H1 (cell line): ENCODE measurements at regions not wholly inside any gene's neighbourhood (a gene's known extent, or its start where the extent isn't known, plus 50 kb on each side); places are given as distances from the start of the nearest gene placed in this dataset.

Source experiments
- CTCF ChIA-PET: fragments of 300-600 bp; sonication (Branson Sonifier 250); formaldehyde crosslinking; loops from one replicate; lab custom pipeline; 2021; ENCODE audit not compliant: partially characterized antibody; lab: Charles Lee
- POLR2A ChIA-PET: fragments of 300-600 bp; sonication (Branson Sonifier 250); formaldehyde crosslinking; loops from one replicate; lab custom pipeline; 2021; ENCODE audit warnings: inconsistent platforms; ENCODE audit not compliant: partially characterized antibody; lab: Charles Lee
- DNase-seq, 2 experiments: peaks; one replicate each; pipeline versions ENCODE4 v3.0.0 to v3.0.0-alpha.2; 2010 to 2022; ENCODE audit warnings: low spot score in 2 of 2, low read depth in 1 of 2, mixed read lengths in 1 of 2
- FAIRE-seq: peaks from 2 replicates; lab custom pipeline; 2011; peaks lifted over from hg19 to GRCh38; lab: Jason Lieb, UNC
- H2AFZ ChIP-seq: 2 replicates; pipeline ENCODE4 v1.8.1; 2012; ENCODE audit warnings: low read length, inconsistent platforms
- H2AK5ac ChIP-seq: 2 replicates; pipeline ENCODE4 v1.6.1; 2013; ENCODE audit warnings: low read depth, low read length
- H2BK120ac ChIP-seq: replicated peaks from 2 replicates; pipeline ENCODE3; 2013; ENCODE audit warnings: low read depth, low read length, inconsistent platforms
- H2BK12ac ChIP-seq: 2 replicates; pipeline ENCODE4 v1.6.1; 2013; ENCODE audit warnings: low read depth, low read length
- H2BK15ac ChIP-seq: 2 replicates; pipeline ENCODE4 v1.6.1; 2013; ENCODE audit warnings: low read length
- H2BK20ac ChIP-seq: 2 replicates; pipeline ENCODE4 v1.6.1; 2013; ENCODE audit warnings: low read length
- H2BK5ac ChIP-seq: 2 replicates; pipeline ENCODE4 v1.6.1; 2013; ENCODE audit warnings: low read depth, low read length
- H3K14ac ChIP-seq: 2 replicates; pipeline ENCODE4 v1.6.1; 2013; ENCODE audit warnings: inconsistent platforms; ENCODE audit not compliant: insufficient read length
- H3K18ac ChIP-seq: 2 replicates; pipeline ENCODE4 v1.6.1; 2013; ENCODE audit warnings: low read length; ENCODE audit errors: extremely low read depth
- H3K23ac ChIP-seq: 2 replicates; pipeline ENCODE4 v1.6.1; 2013; ENCODE audit warnings: inconsistent platforms; ENCODE audit not compliant: insufficient read length
- H3K23me2 ChIP-seq: 2 replicates; pipeline ENCODE4 v1.6.1; 2013; ENCODE audit warnings: low read depth, low read length
- H3K27ac ChIP-seq: 2 replicates; pipeline ENCODE4 v1.6.1; 2011; ENCODE audit warnings: low read depth, low read length, inconsistent platforms
- H3K27me3 ChIP-seq, 4 experiments: replicated peaks in 1 of 4; 1 replicate in 1 of 4; 2 replicates in 3 of 4; pipeline versions ENCODE4 v1.6.1 to v1.8.1; 2011 to 2013; ENCODE audit warnings: low read length in 3 of 4, mild to moderate bottlenecking in 3 of 4, inconsistent platforms in 2 of 4, mixed read lengths in 2 of 4, moderate library complexity in 1 of 4; ENCODE audit not compliant: control insufficient read depth in 3 of 4, insufficient read depth in 3 of 4; ENCODE audit errors: extremely low read depth in 1 of 4
- H3K36me3 ChIP-seq, 4 experiments: 2 replicates each; pipeline versions ENCODE4 v1.6.1 to v1.8.1; 2011 to 2013; ENCODE audit warnings: mild to moderate bottlenecking in 4 of 4, low read length in 3 of 4, moderate library complexity in 2 of 4, control low read depth in 1 of 4, inconsistent platforms in 1 of 4; ENCODE audit not compliant: insufficient read depth in 4 of 4, control insufficient read depth in 2 of 4
- H3K4ac ChIP-seq: replicated peaks from 2 replicates; pipeline ENCODE3; 2013; ENCODE audit warnings: low read length, low read depth, mixed read lengths, inconsistent platforms; ENCODE audit not compliant: insufficient read length
- H3K4me1 ChIP-seq, 4 experiments: replicated peaks in 1 of 4; 1 replicate in 1 of 4; 2 replicates in 3 of 4; pipeline versions ENCODE4 v1.6.1 to v1.8.1; 2011 to 2013; ENCODE audit warnings: low read length in 3 of 4, inconsistent platforms in 2 of 4, mixed read lengths in 1 of 4; ENCODE audit not compliant: insufficient read depth in 4 of 4, control insufficient read depth in 3 of 4
- H3K4me2 ChIP-seq, 2 experiments: 2 replicates each; pipeline versions ENCODE4 v1.6.1 to v1.8.1; 2011 to 2013; ENCODE audit warnings: low read depth in 2 of 2, low read length in 2 of 2, control low read depth in 1 of 2, inconsistent platforms in 1 of 2, mild to moderate bottlenecking in 1 of 2; ENCODE audit not compliant: insufficient read depth in 1 of 2
- H3K4me3 ChIP-seq, 4 experiments: fragments of 200-600, 300-600 bp in 1 of 4; sonication (generic), shearing (Covaris generic), sonication (Bioruptor Twin) in 1 of 4; 2 replicates each; pipeline versions ENCODE4 v1.5.1 to v1.8.1; 2011 to 2016; ENCODE audit warnings: low read length in 4 of 4, low read depth in 3 of 4, control low read depth in 2 of 4, inconsistent platforms in 2 of 4, mild to moderate bottlenecking in 2 of 4, mixed read lengths in 1 of 4, moderate library complexity in 1 of 4; ENCODE audit not compliant: insufficient read depth in 2 of 4; ENCODE audit errors: extremely low read depth in 1 of 4
- H3K56ac ChIP-seq: replicated peaks from 2 replicates; pipeline ENCODE3; 2013; ENCODE audit warnings: low read depth, mild to moderate bottlenecking, mixed read lengths, low read length, inconsistent platforms; ENCODE audit not compliant: insufficient read length
- H3K79me1 ChIP-seq: 2 replicates; pipeline ENCODE4 v1.6.1; 2013; ENCODE audit warnings: low read depth, low read length, control low read depth
- H3K79me2 ChIP-seq, 2 experiments: 2 replicates each; pipeline versions ENCODE4 v1.6.1 to v1.8.1; 2012 to 2013; ENCODE audit warnings: low read length in 2 of 2, mild to moderate bottlenecking in 2 of 2, inconsistent platforms in 1 of 2; ENCODE audit not compliant: insufficient read depth in 2 of 2, control insufficient read depth in 1 of 2
- H3K9ac ChIP-seq, 4 experiments: replicated peaks in 1 of 4; 1 replicate in 1 of 4; 2 replicates in 3 of 4; pipeline versions ENCODE4 v1.6.1 to v1.8.1; 2011 to 2013; ENCODE audit warnings: low read depth in 3 of 4, low read length in 3 of 4, control low read depth in 2 of 4, mild to moderate bottlenecking in 2 of 4, moderate library complexity in 2 of 4, inconsistent platforms in 1 of 4; ENCODE audit errors: extremely low read depth in 1 of 4
- H3K9me3 ChIP-seq, 2 experiments: 2 replicates each; pipeline versions ENCODE4 v1.6.1 to v1.8.1; 2012 to 2013; ENCODE audit warnings: mild to moderate bottlenecking in 2 of 2, moderate library complexity in 2 of 2, control low read depth in 1 of 2, inconsistent platforms in 1 of 2, low read depth in 1 of 2, low read length in 1 of 2, mixed read lengths in 1 of 2; ENCODE audit not compliant: insufficient read depth in 2 of 2
- H4K20me1 ChIP-seq, 2 experiments: replicated peaks in 1 of 2; 2 replicates each; pipeline versions ENCODE3 to v1.8.1; 2011 to 2013; ENCODE audit warnings: inconsistent platforms in 2 of 2, low read length in 2 of 2, mild to moderate bottlenecking in 1 of 2; ENCODE audit not compliant: insufficient read depth in 2 of 2, control insufficient read depth in 1 of 2
- H4K5ac ChIP-seq: 2 replicates; pipeline ENCODE4 v1.6.1; 2013; ENCODE audit warnings: low read length, low read depth, mixed read lengths, inconsistent platforms; ENCODE audit not compliant: insufficient read length
- H4K8ac ChIP-seq: 2 replicates; pipeline ENCODE4 v1.8.0; 2013; ENCODE audit warnings: mild to moderate bottlenecking, moderate library complexity, low read length, inconsistent platforms; ENCODE audit not compliant: insufficient read depth; ENCODE audit errors: extremely low read depth
- H4K91ac ChIP-seq: replicated peaks from 2 replicates; pipeline ENCODE3; 2013; ENCODE audit warnings: low read length, mixed read lengths, inconsistent platforms; ENCODE audit not compliant: insufficient read length
- BCL11A ChIP-seq, 2 experiments: IDR thresholded peaks; one replicate each; pipeline ENCODE4 v1.6.1; 2011; ENCODE audit warnings: low read depth in 2 of 2, low read length in 2 of 2, mild to moderate bottlenecking in 2 of 2
- KDM5A ChIP-seq: fragments of 200-600 bp; IDR thresholded peaks from 2 replicates; pipeline ENCODE4 v1.7.1; 2012; ENCODE audit warnings: mild to moderate bottlenecking, low read length, inconsistent platforms, mixed read lengths
- NANOG ChIP-seq: IDR thresholded peaks from 2 replicates; pipeline ENCODE4 v1.6.1; 2011; ENCODE audit warnings: low read length, low read depth, mild to moderate bottlenecking, inconsistent platforms; ENCODE audit not compliant: insufficient read depth, poor library complexity, severe bottlenecking
- RBBP5 ChIP-seq: IDR thresholded peaks from 2 replicates; pipeline ENCODE4 v1.7.1; 2012; ENCODE audit warnings: low read depth, mild to moderate bottlenecking, inconsistent platforms, low read length, moderate library complexity, borderline replicate concordance
- RNF2 ChIP-seq: fragments of 200-900, 300-1000 bp; sonication (generic); IDR thresholded peaks from 2 replicates; pipeline ENCODE4 v1.7.1; 2016; ENCODE audit warnings: borderline replicate concordance, low read depth, mild to moderate bottlenecking, antibody characterized with exemption, low read length; ENCODE audit not compliant: poor library complexity, severe bottlenecking; ENCODE audit errors: missing control alignments
- TAF1 ChIP-seq: IDR thresholded peaks from 2 replicates; pipeline ENCODE4 v1.6.1; 2011; ENCODE audit warnings: mild to moderate bottlenecking, low read depth, low read length
- TBP ChIP-seq: IDR thresholded peaks from 2 replicates; pipeline ENCODE4 v1.6.1; 2011; ENCODE audit warnings: low read depth, low read length, improper control_type of control experiment
- ZNF274 ChIP-seq: IDR thresholded peaks from 2 replicates; pipeline ENCODE4 v1.7.0; 2012; ENCODE audit warnings: low read length, borderline replicate concordance; ENCODE audit errors: extremely low read depth
- WGBS, 2 experiments: shearing (Covaris generic) in 1 of 2; methylation state at CpG; one replicate each; pipeline versions ENCODE4 v1.1.6 to v1.1.7; 2013 to 2015; ENCODE audit warnings: low lambda C conversion rate in 2 of 2, mixed read lengths in 2 of 2, inconsistent platforms in 1 of 2, low coverage in 1 of 2, missing lambda C conversion rate in 1 of 2; ENCODE audit not compliant: insufficient replicate concordance in 2 of 2, insufficient coverage in 1 of 2, insufficient read length in 1 of 2; ENCODE audit errors: extremely low coverage in 1 of 2, missing lambda C conversion rate in 1 of 2; 5-methylcytosine and 5-hydroxymethylcytosine counted together

DNA sequence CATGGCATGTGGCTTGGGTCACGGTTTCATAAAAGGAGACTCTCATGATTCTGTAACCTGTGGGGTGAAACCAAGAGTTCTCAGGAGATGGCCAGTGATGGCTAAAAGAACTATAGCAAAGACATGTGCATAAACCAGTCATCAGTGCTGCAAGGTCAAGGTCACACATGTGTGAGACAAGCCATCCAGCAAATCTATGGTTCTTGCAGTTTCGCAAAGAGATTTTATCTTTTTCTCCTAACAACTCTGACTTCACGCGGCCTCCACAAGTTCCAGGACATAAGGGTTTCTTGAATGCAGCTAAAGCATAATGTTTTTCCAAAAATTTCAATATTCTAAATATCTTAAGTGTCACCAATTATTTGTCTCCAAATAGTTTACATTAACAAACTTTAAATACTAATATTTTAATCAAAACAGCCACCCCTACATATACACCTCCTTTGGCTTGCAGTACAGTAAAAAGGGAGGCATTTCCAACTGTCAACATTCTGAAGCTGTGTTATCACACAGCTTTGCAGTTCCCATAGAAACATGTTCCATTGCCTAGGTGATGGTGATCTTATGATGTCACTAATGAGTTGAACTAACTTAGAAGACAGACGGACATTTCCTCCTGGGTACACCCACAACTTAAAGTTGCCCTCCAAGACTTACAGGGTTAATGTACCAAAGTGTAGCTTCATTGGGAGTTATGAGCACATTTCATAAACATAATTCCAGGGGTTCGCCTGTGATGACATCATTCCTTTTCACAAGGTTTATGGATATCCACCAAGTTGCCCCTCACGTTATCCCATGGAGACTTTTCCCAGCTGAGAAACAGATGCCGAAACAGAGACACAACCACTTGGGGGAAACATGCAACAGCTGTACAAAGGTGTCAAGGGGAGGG, 250.9 kb upstream of the PDE10A start:
- POLR2A ChIA-PET: no interaction called here
- Histone ChIP-seq H3K4me1 (no peaks in the 10 kb centered on the region), H2BK15ac (no peak overlapping the region), H3K27ac (no peak overlapping the region), H2BK5ac (no peak overlapping the region), H3K23ac (no peak overlapping the region), H3K9me3 (no peaks in the 10 kb centered on the region), H3K36me3 (no peaks in the 10 kb centered on the region), H2AFZ (no peak overlapping the region), H3K27me3 (no peaks in the 10 kb centered on the region), H3K4me2 (no peak overlapping the region), H4K5ac (no peak overlapping the region), H4K8ac (no peak overlapping the region), H3K18ac (no peak overlapping the region), H3K56ac (no peak overlapping the region), H2AK5ac (no peak overlapping the region), H4K91ac (no peak overlapping the region), H3K4me3 (no peak overlapping the region), H3K9ac (no peak overlapping the region), H2BK120ac (no peak overlapping the region), H2BK12ac (no peak overlapping the region), H3K23me2 (no peaks in the 10 kb centered on the region), H3K4ac (no peak overlapping the region), H3K79me2 (no peaks in the 10 kb centered on the region), H2BK20ac (no peak overlapping the region), H4K20me1 (no peaks in the 10 kb centered on the region), H3K14ac (no peak overlapping the region), H3K79me1 (no peaks in the 10 kb centered on the region)
- 91% methylated on average over 8 of the region's 8 CpGs; no CpG with 5 or more reads in 1 of the 2 experiments for WGBS, 2 experiments
- DNase-seq: no peak
- no peak for FAIRE-seq
- TF ChIP-seq NANOG (no peak), ZNF274 (no peak), TAF1 (no peak), TBP (no peak), RBBP5 (no peak), RNF2 (no peak), KDM5A (no peak), BCL11A (IDR thresholded peaks at IDR 0.05; ENCODE audit: low read depth in 2 of 2, low read length in 2 of 2) (no peak)
- CTCF ChIA-PET: interaction anchor here (0.6 kb wide), 1 partner anchor 23 kb away, joined by 3 read pairs; no protein-coding TSS in a partner anchor
